ENCODE measurements at regions not wholly inside any gene's neighbourhood (a gene's known extent, or its start where the extent isn't known, plus 50 kb on each side); places are given as distances from the start of the nearest gene placed in this dataset.

DNA sequence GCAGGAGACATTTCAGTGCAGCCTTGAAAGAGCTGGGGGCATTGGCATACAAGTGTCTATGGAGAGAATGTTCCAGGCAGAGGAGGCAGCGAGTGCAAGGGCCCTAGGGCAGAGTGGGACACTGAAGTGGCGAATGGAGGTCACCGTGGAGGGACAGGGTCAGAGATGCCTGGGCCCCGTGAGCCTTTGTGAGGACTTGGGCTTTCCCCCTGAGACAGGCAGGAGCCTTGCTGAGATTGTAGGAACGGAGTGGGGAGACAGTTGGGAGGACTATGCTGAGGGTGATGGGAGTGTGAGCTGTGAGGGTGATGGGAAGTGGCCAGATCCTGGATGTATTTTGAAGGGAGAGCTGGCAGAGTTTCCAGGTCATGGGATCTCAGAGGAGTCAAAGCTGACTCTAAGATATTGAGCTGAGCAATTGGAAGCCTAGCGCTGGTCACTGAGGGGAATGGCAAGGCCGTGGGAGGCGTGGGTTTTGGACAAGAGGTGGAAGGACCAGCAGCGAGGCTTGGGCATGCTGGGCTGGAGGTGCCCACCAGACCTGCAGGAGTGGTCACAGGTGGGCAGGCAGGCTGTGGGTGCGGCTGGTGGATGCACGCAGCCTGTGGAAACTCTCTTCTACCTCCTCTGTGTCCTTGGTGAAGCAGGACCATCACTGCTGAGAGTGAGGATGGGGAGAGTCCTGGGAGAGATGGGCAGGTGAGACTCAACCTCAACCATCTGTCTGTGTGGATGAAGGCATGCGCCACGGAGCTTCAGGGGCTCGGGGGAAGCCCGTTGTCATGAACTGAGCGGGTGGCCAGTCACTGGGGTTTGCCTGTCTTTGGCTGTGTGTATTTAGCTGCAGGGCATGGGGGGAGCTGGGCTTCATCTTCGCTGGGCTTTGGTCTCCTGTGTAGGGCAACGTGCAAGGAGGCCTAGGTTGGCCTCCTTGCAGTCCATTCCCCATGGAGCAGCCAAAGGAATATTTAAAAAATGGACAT lies 241.2 kb upstream of the HS6ST1 start:
- Histone ChIP-seq H3K4me3 (ENCODE audit: low read depth, low read length) (no peak overlapping the region), H2AFZ (ENCODE audit: low read length, unreplicated experiment) (no peak overlapping the region), H3K4me1 (ENCODE audit: control insufficient read depth, insufficient read depth, low read length, unreplicated experiment) (peaks cover 12% of the 10 kb centered on the region), H3K27ac (ENCODE audit: low read depth, low read length) (no peak overlapping the region), H3K79me2 (ENCODE audit: control insufficient read depth, insufficient read depth, low read length, unreplicated experiment) (no peaks in the 10 kb centered on the region), H3K36me3 (ENCODE audit: insufficient read depth, low read length) (no peaks in the 10 kb centered on the region), H3K27me3 (ENCODE audit: insufficient read depth, low read length) (no peaks in the 10 kb centered on the region)

DNA sequence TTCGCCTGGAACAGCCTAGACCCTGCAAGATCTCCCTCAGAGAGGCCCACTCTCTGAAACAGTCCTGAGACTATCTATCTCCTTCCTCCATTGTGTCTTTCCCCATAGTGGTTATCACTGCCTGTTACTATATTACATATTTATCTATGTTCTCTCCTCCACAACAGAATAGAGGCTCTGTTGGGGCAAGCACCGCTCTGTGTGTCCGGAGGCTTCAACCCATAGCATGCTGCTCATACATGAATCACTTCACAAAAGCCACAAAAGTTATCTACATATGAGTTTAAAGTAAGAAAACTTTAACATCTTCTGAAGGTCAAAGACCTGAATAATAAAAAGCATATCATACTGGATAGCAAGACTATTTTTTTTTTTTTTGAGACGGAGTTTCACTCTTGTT lies 242.1 kb upstream of the HS6ST1 start:
- H3K79me2 ChIP-seq (ENCODE audit: control insufficient read depth, insufficient read depth, low read length, unreplicated experiment): no peaks in the 10 kb centered on the region
- H2AFZ ChIP-seq (ENCODE audit: low read length, unreplicated experiment): no peak overlapping the region
- peaks cover 12% of the 10 kb centered on the region for H3K4me1 ChIP-seq (ENCODE audit: control insufficient read depth, insufficient read depth, low read length, unreplicated experiment)
- H3K27me3 ChIP-seq (ENCODE audit: insufficient read depth, low read length): no peaks in the 10 kb centered on the region
- H3K4me3 ChIP-seq (ENCODE audit: low read depth, low read length): no peak overlapping the region
- no peak overlapping the region for H3K27ac ChIP-seq (ENCODE audit: low read depth, low read length)
- no peaks in the 10 kb centered on the region for H3K36me3 ChIP-seq (ENCODE audit: insufficient read depth, low read length)

DNA sequence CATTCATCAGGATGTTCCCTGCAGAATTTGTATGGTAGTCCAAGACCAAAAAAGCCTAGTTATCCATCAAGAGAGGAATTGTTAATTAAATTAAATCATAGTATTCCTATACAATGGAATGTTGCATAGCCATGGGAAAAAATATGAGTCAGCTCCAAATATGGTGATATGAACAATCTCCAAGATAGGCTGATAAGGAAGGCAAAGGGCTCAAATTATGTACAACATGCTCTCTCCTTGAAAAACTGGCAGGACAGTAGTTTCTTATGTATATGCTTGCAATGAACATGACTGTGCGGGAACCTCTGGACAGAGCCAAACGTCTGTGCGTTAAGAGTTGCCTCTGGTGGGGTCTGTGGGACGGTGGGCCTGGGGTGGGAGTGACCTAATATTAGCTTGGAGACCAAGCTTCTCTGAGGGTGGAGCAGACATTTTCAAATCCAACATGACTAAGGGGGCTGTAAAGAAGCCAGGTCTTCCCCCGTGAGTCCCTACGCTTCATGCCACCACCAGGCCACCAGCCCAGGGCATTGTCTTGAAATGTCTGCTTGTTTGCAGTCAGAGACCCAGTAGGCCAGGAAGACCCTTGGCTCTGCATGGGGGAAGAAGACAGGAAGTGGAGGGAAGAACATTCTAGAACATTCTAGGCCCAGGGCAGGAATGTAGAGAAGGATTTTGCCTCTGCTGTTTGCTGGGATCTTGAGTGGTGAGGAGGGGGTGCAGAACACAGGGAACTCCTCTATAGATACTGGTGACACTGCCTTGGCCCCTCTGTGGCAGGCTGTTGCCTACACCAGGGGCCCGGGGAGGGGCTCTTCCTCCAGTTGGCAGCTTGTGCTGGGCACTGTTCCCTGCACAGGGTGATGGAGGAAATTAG lies 244.0 kb upstream of the HS6ST1 start:
- H3K4me1 ChIP-seq (ENCODE audit: control insufficient read depth, insufficient read depth, low read length, unreplicated experiment): peaks cover 12% of the 10 kb centered on the region
- peak overlapping the region; percentile 26 for H3K27ac ChIP-seq (ENCODE audit: low read depth, low read length)
- H3K79me2 ChIP-seq (ENCODE audit: control insufficient read depth, insufficient read depth, low read length, unreplicated experiment): no peaks in the 10 kb centered on the region
- H3K36me3 ChIP-seq (ENCODE audit: insufficient read depth, low read length): no peaks in the 10 kb centered on the region
- H3K4me3 ChIP-seq (ENCODE audit: low read depth, low read length): no peak overlapping the region
- peak overlapping the region; percentile 1 for H2AFZ ChIP-seq (ENCODE audit: low read length, unreplicated experiment)
- no peaks in the 10 kb centered on the region for H3K27me3 ChIP-seq (ENCODE audit: insufficient read depth, low read length)

DNA sequence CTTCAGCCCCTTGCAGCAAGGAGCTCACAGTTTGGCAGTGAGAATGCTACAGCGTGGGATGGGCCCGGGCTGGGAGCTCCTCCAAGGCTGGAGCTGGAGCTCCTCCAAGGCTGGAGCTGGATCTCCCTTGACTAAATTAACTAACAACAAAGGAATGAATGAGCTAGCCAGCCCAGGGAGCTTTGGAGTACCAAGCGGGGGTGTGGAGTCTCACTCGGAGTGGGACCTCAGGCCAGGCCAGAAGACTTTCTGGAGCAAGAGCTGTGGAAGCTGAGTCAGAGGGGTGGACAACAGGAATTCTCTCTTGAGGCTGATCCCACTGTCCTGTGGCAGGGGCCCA lies 244.7 kb upstream of the HS6ST1 start:
- Histone ChIP-seq H3K79me2 (ENCODE audit: control insufficient read depth, insufficient read depth, low read length, unreplicated experiment) (no peaks in the 10 kb centered on the region), H2AFZ (ENCODE audit: low read length, unreplicated experiment) (peak overlapping the region; percentile 1), H3K27me3 (ENCODE audit: insufficient read depth, low read length) (no peaks in the 10 kb centered on the region), H3K4me3 (ENCODE audit: low read depth, low read length) (no peak overlapping the region), H3K36me3 (ENCODE audit: insufficient read depth, low read length) (no peaks in the 10 kb centered on the region), H3K4me1 (ENCODE audit: control insufficient read depth, insufficient read depth, low read length, unreplicated experiment) (peaks cover 12% of the 10 kb centered on the region), H3K27ac (ENCODE audit: low read depth, low read length) (peak overlapping the region; percentile 37)

DNA sequence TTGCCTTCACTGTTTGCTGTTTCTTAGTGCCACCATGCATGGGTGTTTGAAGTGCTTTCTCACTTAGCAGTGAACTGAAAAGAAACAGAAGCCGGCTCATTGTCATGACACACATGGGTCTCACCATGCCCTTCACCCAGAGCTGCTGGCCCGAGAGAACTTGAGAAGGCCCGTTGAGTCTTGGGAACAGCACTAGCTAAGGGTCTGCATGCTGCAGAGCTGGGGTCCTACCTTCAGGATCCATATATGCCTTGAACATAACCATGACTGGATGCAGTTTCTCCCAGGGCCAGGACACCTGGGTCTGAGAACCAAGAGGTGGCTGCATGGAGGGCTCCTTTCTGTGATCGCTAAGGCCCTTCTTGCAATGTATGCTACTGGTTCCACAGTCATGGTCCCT lies 245.5 kb upstream of the HS6ST1 start:
- no peak overlapping the region for H3K27ac ChIP-seq (ENCODE audit: low read depth, low read length)
- no peaks in the 10 kb centered on the region for H3K36me3 ChIP-seq (ENCODE audit: insufficient read depth, low read length)
- H2AFZ ChIP-seq (ENCODE audit: low read length, unreplicated experiment): no peak overlapping the region
- H3K79me2 ChIP-seq (ENCODE audit: control insufficient read depth, insufficient read depth, low read length, unreplicated experiment): no peaks in the 10 kb centered on the region
- peaks cover 12% of the 10 kb centered on the region for H3K4me1 ChIP-seq (ENCODE audit: control insufficient read depth, insufficient read depth, low read length, unreplicated experiment)
- H3K4me3 ChIP-seq (ENCODE audit: low read depth, low read length): no peak overlapping the region
- no peaks in the 10 kb centered on the region for H3K27me3 ChIP-seq (ENCODE audit: insufficient read depth, low read length)

DNA sequence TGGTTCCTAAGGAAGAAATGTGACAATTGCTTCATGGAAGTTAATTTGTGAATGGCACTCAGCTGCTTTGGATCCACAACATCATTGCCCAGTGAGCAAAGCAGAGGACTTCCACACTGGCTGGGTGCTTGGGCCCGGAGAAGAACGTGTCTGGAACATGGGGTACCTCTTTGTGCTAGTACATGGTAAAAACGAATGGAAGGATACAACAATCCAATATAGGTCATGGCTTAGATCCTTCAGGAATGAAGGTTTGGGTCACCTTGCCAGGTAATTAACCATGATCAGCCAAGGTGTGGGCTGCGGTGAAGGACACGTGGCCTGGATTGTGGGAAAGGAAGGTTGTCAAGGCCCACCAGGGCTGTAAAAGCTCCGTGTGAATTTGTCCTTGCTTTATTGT lies 245.9 kb upstream of the HS6ST1 start:
- H3K27me3 ChIP-seq (ENCODE audit: insufficient read depth, low read length): no peaks in the 10 kb centered on the region
- no peak overlapping the region for H3K27ac ChIP-seq (ENCODE audit: low read depth, low read length)
- no peaks in the 10 kb centered on the region for H3K36me3 ChIP-seq (ENCODE audit: insufficient read depth, low read length)
- peaks cover 12% of the 10 kb centered on the region for H3K4me1 ChIP-seq (ENCODE audit: control insufficient read depth, insufficient read depth, low read length, unreplicated experiment)
- no peak overlapping the region for H3K4me3 ChIP-seq (ENCODE audit: low read depth, low read length)
- no peak overlapping the region for H2AFZ ChIP-seq (ENCODE audit: low read length, unreplicated experiment)
- H3K79me2 ChIP-seq (ENCODE audit: control insufficient read depth, insufficient read depth, low read length, unreplicated experiment): no peaks in the 10 kb centered on the region

DNA sequence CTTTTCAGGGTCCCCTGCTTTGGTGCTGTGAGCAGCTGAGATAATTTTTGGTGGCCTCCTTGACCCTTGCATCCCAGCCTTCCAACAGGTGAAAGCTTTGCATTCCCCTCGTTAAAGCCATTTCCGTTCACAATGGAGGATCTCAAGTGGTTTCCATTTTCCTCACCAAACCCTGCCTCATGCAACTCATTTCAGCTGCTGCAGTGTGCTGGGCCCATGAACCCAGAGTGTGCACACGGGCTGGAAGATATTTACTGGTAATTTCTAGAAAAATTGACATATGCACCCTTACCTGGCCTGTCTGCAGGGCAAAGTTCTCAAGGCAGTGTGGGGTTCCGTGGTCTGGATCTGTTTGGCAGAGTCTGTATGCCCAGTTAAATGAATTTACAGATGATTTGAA lies 246.8 kb upstream of the HS6ST1 start:
- peaks cover 12% of the 10 kb centered on the region for H3K4me1 ChIP-seq (ENCODE audit: control insufficient read depth, insufficient read depth, low read length, unreplicated experiment)
- no peaks in the 10 kb centered on the region for H3K36me3 ChIP-seq (ENCODE audit: insufficient read depth, low read length)
- H3K4me3 ChIP-seq (ENCODE audit: low read depth, low read length): no peak overlapping the region
- H3K27me3 ChIP-seq (ENCODE audit: insufficient read depth, low read length): no peaks in the 10 kb centered on the region
- no peak overlapping the region for H2AFZ ChIP-seq (ENCODE audit: low read length, unreplicated experiment)
- H3K79me2 ChIP-seq (ENCODE audit: control insufficient read depth, insufficient read depth, low read length, unreplicated experiment): no peaks in the 10 kb centered on the region
- H3K27ac ChIP-seq (ENCODE audit: low read depth, low read length): no peak overlapping the region

DNA sequence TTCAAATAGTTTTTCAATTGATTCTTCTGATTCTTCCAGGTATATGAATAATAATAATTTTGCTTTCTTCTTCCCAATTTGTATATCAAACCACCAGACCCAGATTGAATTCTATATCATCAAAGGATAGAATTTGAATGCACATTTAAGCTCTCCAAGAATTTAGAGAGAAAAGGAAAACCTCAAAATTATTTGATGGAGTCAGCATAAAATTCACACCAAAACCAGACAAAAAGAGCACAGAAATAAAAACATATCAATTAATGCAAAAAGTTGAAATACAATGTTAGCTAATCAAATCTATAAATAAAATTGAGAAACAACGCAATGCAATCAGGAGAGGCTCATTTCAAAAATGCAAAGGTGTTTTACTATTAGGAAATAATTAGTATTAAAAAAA lies 248.0 kb upstream of the HS6ST1 start:
- H3K4me1 ChIP-seq (ENCODE audit: control insufficient read depth, insufficient read depth, low read length, unreplicated experiment): peaks cover 12% of the 10 kb centered on the region
- no peaks in the 10 kb centered on the region for H3K79me2 ChIP-seq (ENCODE audit: control insufficient read depth, insufficient read depth, low read length, unreplicated experiment)
- peaks cover 7% of the 10 kb centered on the region; the same call in 1 of the 2 replicates for H3K27me3 ChIP-seq (ENCODE audit: insufficient read depth, low read length)
- no peaks in the 10 kb centered on the region for H3K36me3 ChIP-seq (ENCODE audit: insufficient read depth, low read length)
- no peak overlapping the region for H3K27ac ChIP-seq (ENCODE audit: low read depth, low read length)
- H3K4me3 ChIP-seq (ENCODE audit: low read depth, low read length): no peak overlapping the region
- no peak overlapping the region for H2AFZ ChIP-seq (ENCODE audit: low read length, unreplicated experiment)

DNA sequence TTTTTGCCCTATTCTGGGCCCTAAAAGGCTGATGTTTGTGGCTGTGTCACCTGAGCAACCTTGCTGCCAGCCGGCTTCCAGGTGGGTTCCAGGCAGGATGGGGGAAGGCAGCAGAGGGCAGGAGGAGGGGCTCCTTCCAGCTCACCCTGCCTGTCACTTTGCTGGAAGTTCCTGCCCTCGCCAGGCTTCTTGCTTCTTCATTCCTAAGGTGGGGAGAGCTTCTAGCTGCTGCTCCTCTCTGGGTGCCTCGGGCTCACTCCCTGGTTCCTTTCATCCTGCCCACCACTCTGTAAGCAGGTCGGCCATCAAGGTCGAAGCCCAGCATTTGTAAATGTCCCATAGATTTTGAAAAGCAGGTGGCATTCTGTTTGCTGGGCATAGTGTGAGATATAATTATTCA lies 249.4 kb upstream of the HS6ST1 start:
- H3K4me1 ChIP-seq (ENCODE audit: control insufficient read depth, insufficient read depth, low read length, unreplicated experiment): peaks cover 5% of the 10 kb centered on the region
- H2AFZ ChIP-seq (ENCODE audit: low read length, unreplicated experiment): no peak overlapping the region
- H3K36me3 ChIP-seq (ENCODE audit: insufficient read depth, low read length): no peaks in the 10 kb centered on the region
- no peak overlapping the region for H3K4me3 ChIP-seq (ENCODE audit: low read depth, low read length)
- H3K79me2 ChIP-seq (ENCODE audit: control insufficient read depth, insufficient read depth, low read length, unreplicated experiment): no peaks in the 10 kb centered on the region
- H3K27me3 ChIP-seq (ENCODE audit: insufficient read depth, low read length): peaks cover 7% of the 10 kb centered on the region; the same call in 1 of the 2 replicates
- H3K27ac ChIP-seq (ENCODE audit: low read depth, low read length): no peak overlapping the region

DNA sequence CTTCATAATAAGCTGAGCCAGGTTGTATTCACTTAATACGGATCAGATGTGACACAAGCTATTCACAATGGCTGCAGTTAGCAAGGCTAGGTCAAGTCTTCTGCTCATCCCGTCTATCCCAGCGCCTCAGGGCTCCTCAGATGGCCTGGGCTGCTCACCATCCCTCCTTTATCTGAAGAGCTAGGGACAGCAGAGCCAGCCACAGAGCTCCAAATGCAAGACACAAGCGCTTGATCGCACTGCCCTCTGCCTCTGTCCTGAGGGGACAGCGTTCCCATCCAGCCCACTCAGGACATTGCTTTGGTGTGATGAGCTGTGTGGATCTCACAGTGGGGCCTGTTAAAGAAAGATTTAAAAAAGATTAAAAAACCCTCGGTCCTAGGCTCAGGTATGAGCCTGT lies 254.4 kb upstream of the HS6ST1 start:
- no peaks in the 10 kb centered on the region for H3K79me2 ChIP-seq (ENCODE audit: control insufficient read depth, insufficient read depth, low read length, unreplicated experiment)
- H3K4me1 ChIP-seq (ENCODE audit: control insufficient read depth, insufficient read depth, low read length, unreplicated experiment): no peaks in the 10 kb centered on the region
- peaks cover 7% of the 10 kb centered on the region; the same call in 1 of the 2 replicates for H3K27me3 ChIP-seq (ENCODE audit: insufficient read depth, low read length)
- no peaks in the 10 kb centered on the region for H3K36me3 ChIP-seq (ENCODE audit: insufficient read depth, low read length)
- no peak overlapping the region for H2AFZ ChIP-seq (ENCODE audit: low read length, unreplicated experiment)
- no peak overlapping the region for H3K27ac ChIP-seq (ENCODE audit: low read depth, low read length)
- no peak overlapping the region for H3K4me3 ChIP-seq (ENCODE audit: low read depth, low read length)
